Colonic mucosa (tissue), 4 donors: ENCODE measurements at regions not wholly inside any gene's neighbourhood (a gene's known extent, or its start where the extent isn't known, plus 50 kb on each side); places are given as distances from the start of the nearest gene placed in this dataset.

Experiments used
- DNase-seq: peaks from one replicate; pipeline ENCODE4 v3.0.0-alpha.2; 2020
- H3K27ac ChIP-seq: fragments of 200-600 bp; one replicate; pipeline ENCODE4 v1.8.0; 2021
- H3K27me3 ChIP-seq: fragments of 200-600 bp; one replicate; pipeline ENCODE4 v1.8.0; 2021
- H3K36me3 ChIP-seq: fragments of 200-600 bp; one replicate; pipeline ENCODE4 v1.8.0; 2021
- H3K4me1 ChIP-seq: fragments of 200-600 bp; one replicate; pipeline ENCODE4 v1.8.0; 2021; ENCODE audit warnings: mild to moderate bottlenecking
- H3K4me3 ChIP-seq: fragments of 200-600 bp; one replicate; pipeline ENCODE4 v1.8.0; 2021
- H3K9ac ChIP-seq, 2 donors: one replicate each; pipeline ENCODE4 v1.7.0; 2013; ENCODE audit warnings: control low read depth in 2 of 2, low read depth in 2 of 2, low read length in 2 of 2
- H3K9me3 ChIP-seq: fragments of 200-600 bp; one replicate; pipeline ENCODE4 v1.8.0; 2021
- CTCF ChIP-seq: fragments of 200-600 bp; IDR thresholded peaks from one replicate; pipeline ENCODE4 v1.8.0; 2022; ENCODE audit warnings: antibody characterized with exemption, mild to moderate bottlenecking
- intact Hi-C: fragments of 100-400 bp; cut with DNase I; formaldehyde crosslinking; loops from one replicate; pipeline ENCODE4 v1.14.1; 2022
- donor health status: healthy.
- donor health status: DM: no; HTN: no; CAD: no.
- donor health status: DM: no; HTN: no; CAD: no.

GRCh38 chr5:125274211-125274610 lies 527.8 kb upstream of the ZNF608 start:
- no peaks in the 10 kb centered on the region for H3K27me3 ChIP-seq

GRCh38 chr5:125274938-125275724 lies 528.7 kb upstream of the ZNF608 start:
- intact Hi-C loops: no loop called here
- H3K4me1 ChIP-seq: no peaks in the 10 kb centered on the region
- H3K9ac ChIP-seq: no peak overlapping the region

More at GRCh38 chr5:125274211-125274610, 527.8 kb upstream of the ZNF608 start:
- Histone ChIP-seq H3K4me3 (no peak overlapping the region), H3K27ac (no peak overlapping the region), H3K36me3 (no peaks in the 10 kb centered on the region), H3K9me3 (no peaks in the 10 kb centered on the region), H3K4me1 (no peaks in the 10 kb centered on the region), H3K9ac (no peak overlapping the region)
- intact Hi-C loops: no loop called here
- TF ChIP-seq CTCF: no peak
- DNase-seq: no peak

GRCh38 chr5:125275725-125276090 lies 529.3 kb upstream of the ZNF608 start:
- H3K4me1 ChIP-seq: no peaks in the 10 kb centered on the region
- H3K4me3 ChIP-seq: no peak overlapping the region
- no peak overlapping the region for H3K27ac ChIP-seq
- no peaks in the 10 kb centered on the region for H3K9me3 ChIP-seq
- intact Hi-C loops: no loop called here
- no peaks in the 10 kb centered on the region for H3K36me3 ChIP-seq
- TF ChIP-seq CTCF: no peak
- H3K27me3 ChIP-seq: no peaks in the 10 kb centered on the region
- no peak for DNase-seq
- H3K9ac ChIP-seq: no peak overlapping the region

More at GRCh38 chr5:125274938-125275724, 528.7 kb upstream of the ZNF608 start:
- TF ChIP-seq CTCF: no peak
- no peak for DNase-seq
- H3K4me3 ChIP-seq: no peak overlapping the region
- H3K9me3 ChIP-seq: no peaks in the 10 kb centered on the region
- no peaks in the 10 kb centered on the region for H3K36me3 ChIP-seq
- H3K27ac ChIP-seq: no peak overlapping the region
- H3K27me3 ChIP-seq: no peaks in the 10 kb centered on the region

GRCh38 chr5:125276096-125276495 lies 529.7 kb upstream of the ZNF608 start:
- Histone ChIP-seq H3K9ac (no peak overlapping the region), H3K27ac (no peak overlapping the region), H3K9me3 (no peaks in the 10 kb centered on the region), H3K4me3 (no peak overlapping the region), H3K4me1 (no peaks in the 10 kb centered on the region), H3K27me3 (no peaks in the 10 kb centered on the region), H3K36me3 (no peaks in the 10 kb centered on the region)
- TF ChIP-seq CTCF: no peak
- DNase-seq: no peak
- intact Hi-C loops: no loop called here

- no peak for DNase-seq
- intact Hi-C loops: no loop called here
Observed at GRCh38 chr5:125277494-125278154, 531.2 kb upstream of the ZNF608 start.

More at GRCh38 chr5:125277494-125278154, 531.2 kb upstream of the ZNF608 start:
- H3K27ac ChIP-seq: no peak overlapping the region
- H3K9ac ChIP-seq: no peak overlapping the region
- H3K4me1 ChIP-seq: no peaks in the 10 kb centered on the region
- no peaks in the 10 kb centered on the region for H3K9me3 ChIP-seq
- no peak for TF ChIP-seq CTCF
- no peaks in the 10 kb centered on the region for H3K27me3 ChIP-seq
- H3K4me3 ChIP-seq: no peak overlapping the region
- no peaks in the 10 kb centered on the region for H3K36me3 ChIP-seq
